NB4 (cell line): ENCODE measurements at regions not wholly inside any gene's neighbourhood (a gene's known extent, or its start where the extent isn't known, plus 50 kb on each side); places are given as distances from the start of the nearest gene placed in this dataset.
"Not testable (repeated sequence)": the region's sequence is repeated elsewhere in the genome, so short reads cannot be mapped to it uniquely, and the experiment has no call there.

Source experiments
- DNase-seq: peaks from one replicate; pipeline ENCODE4 v3.0.0; 2010; ENCODE audit warnings: low read depth
- H3K4me3 ChIP-seq: one replicate; pipeline ENCODE4 v1.5.1; 2011; ENCODE audit warnings: mild to moderate bottlenecking, low read depth, low read length, moderate library complexity
- MYC ChIP-seq: IDR thresholded peaks from 2 replicates; pipeline ENCODE4 v1.6.1; 2011; ENCODE audit warnings: low read depth, low read length
- POLR2A ChIP-seq: IDR thresholded peaks from 2 replicates; pipeline ENCODE4 v1.6.1; 2011; ENCODE audit warnings: mild to moderate bottlenecking; ENCODE audit not compliant: insufficient read length; ENCODE audit errors: extremely low read depth
- TF ChIP-seq, protein P1 (sequence below): IDR thresholded peaks from one replicate; pipeline ENCODE4 v1.5.1; 2012; ENCODE audit warnings: low read depth, low read length
- TF ChIP-seq, protein P2 (sequence below): IDR thresholded peaks from 2 replicates; pipeline ENCODE4 v1.6.1; 2011; ENCODE audit warnings: low read depth, low read length

DNA sequence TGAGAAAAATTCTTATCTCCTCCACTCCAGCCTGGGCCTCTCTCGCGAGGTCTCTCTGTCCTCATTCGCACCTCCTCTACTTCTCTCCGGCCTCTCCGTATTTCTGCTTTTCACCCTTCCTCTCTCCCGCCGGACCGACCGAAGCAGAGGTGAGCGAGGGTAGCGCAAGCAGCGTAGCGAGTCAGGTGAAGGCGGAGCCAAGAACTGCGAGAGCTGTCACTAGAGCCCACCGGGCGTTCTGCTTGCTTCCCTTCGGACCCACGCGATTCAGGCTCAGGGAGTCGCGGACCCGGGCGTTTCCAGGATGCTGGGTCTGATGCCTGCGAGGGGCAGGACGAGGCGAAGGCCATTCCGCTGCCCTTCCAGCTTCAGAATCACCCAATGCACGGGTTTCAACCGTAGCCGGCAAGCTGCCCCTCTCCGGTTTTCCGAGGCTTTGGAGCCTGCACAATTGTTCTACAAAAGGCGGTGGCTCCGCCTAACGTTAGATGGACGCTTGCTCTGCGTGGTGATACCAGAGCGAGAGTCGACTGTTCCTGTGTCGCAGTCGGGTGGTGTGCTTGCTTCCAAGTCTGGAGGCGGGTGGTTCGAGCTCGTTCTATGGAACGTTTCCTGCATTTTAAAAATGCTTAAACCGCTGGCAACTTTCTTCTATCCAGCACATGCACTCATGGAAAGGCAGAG lies 310.2 kb downstream of the FAM72C start:
- no peak for DNase-seq
- TF ChIP-seq POLR2A (no peak), MYC (no peak)
- TF ChIP-seq, protein P1, sequence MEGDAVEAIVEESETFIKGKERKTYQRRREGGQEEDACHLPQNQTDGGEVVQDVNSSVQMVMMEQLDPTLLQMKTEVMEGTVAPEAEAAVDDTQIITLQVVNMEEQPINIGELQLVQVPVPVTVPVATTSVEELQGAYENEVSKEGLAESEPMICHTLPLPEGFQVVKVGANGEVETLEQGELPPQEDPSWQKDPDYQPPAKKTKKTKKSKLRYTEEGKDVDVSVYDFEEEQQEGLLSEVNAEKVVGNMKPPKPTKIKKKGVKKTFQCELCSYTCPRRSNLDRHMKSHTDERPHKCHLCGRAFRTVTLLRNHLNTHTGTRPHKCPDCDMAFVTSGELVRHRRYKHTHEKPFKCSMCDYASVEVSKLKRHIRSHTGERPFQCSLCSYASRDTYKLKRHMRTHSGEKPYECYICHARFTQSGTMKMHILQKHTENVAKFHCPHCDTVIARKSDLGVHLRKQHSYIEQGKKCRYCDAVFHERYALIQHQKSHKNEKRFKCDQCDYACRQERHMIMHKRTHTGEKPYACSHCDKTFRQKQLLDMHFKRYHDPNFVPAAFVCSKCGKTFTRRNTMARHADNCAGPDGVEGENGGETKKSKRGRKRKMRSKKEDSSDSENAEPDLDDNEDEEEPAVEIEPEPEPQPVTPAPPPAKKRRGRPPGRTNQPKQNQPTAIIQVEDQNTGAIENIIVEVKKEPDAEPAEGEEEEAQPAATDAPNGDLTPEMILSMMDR = no peak
- TF ChIP-seq, protein P2, sequence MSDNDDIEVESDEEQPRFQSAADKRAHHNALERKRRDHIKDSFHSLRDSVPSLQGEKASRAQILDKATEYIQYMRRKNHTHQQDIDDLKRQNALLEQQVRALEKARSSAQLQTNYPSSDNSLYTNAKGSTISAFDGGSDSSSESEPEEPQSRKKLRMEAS = no peak
- no peak overlapping the region for H3K4me3 ChIP-seq

DNA sequence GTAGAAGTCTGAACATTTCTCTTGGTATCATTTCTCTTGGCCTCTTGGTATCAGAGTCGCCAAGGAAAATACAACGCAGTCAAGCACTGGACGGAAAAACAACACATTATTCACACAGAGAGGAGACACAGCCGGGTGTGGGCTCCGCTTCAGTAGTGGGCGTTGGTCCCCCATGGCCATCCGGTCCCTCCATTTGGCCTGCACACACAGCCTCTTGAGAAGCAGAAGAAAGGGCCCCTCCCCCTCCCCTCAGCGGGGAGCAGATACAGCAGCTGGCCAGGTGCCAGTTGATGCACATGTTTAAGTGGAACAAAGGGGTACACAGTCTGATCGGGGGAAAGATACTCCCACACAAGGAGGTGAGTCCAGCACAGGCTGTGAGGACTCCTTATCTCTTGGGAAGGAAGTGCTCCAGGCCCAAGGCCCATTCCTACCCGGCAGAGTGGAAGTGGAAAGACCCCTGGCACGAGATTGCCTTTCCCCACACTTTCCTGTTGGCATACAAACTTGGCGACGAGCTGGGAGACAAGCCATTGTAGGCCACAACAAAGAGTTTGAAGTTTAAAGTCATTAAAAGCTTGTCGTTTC lies 311.3 kb downstream of the FAM72C start:
- DNase-seq = no peak
- H3K4me3 ChIP-seq = no peak overlapping the region
- TF ChIP-seq, protein P1 = no peak
- TF ChIP-seq POLR2A = no peak
- TF ChIP-seq, protein P2 = no peak
- TF ChIP-seq MYC = no peak

DNA sequence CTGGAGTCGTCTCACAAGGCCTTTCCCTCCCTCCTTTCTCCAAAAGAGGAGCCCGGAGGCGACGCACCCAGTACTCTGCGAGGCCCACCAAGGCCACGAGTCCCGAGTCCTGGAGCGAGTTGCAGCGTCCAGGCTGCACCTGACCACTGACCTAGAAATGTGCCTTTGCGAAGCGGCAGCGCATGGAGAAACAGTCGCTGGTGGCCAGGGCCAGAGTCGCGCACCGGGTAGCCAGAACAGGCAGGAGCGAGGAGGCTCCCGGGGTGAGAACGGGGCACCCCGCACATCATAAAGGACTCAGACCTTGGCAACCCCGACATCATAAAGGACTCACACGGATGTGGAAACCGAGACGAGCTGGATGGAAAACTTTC lies 318.4 kb downstream of the FAM72C start:
- DNase-seq = no peak
- TF ChIP-seq POLR2A (no peak), MYC (no peak)
- TF ChIP-seq, protein P2 = no peak
- TF ChIP-seq, protein P1 = no peak
- no peak overlapping the region for H3K4me3 ChIP-seq

DNA sequence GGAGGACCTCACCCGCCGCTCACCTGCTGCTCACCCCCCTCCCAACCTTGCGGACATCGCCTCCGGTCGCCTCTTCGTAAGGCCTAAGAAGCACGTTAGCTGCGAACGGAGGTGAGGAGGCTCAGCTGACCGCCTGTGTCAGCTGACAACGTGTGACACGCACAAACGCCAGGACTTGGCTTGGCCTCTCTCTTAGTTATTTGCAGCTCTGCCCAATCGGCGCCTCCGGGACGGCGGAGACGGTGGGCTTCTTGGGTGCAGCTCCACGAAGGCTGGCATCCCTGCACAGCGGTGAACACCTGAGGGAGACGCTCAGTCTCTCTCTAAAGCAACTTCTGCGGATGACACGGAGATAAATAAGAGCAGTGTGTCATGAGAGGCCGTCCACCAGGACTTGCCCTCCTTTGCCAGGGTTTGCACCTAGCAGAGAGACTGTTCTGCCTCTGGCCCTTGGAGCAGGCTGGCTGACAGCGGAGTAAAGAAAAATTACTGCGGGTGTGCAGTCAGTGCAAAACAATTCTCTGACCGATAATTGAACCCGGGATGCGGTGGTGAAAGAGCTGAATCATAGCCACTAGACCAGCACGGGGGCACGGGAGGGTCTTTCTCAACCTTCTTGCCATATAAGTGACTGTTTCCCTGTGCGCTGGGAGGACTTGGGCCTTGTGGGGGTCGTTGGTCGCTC lies 318.9 kb downstream of the FAM72C start:
- no peak for DNase-seq
- H3K4me3 ChIP-seq = no peak overlapping the region
- TF ChIP-seq MYC (no peak), POLR2A (no peak)

DNA sequence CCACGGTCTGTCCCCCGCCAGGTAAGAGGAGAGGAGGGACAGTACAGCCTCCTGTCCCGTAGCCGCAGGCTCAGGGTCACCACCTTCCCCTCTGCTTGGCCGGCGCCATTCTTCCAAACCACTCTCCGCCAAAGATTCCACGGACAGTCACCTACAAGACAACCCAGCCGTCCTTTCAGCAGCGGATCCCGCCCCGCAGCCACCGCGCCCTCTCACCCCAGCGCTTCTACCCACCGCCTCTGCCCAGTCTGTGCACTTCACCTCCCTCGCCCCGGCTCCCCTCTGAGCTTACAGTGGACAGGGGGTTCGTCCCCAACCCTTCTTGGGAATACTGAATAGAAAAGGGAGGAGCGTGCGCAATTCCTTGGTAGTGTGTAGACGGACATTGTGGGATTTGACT lies 319.6 kb downstream of the FAM72C start:
- no peak for DNase-seq
- no peak overlapping the region for H3K4me3 ChIP-seq
- TF ChIP-seq, protein P2 = no peak
- no peak for TF ChIP-seq POLR2A

DNA sequence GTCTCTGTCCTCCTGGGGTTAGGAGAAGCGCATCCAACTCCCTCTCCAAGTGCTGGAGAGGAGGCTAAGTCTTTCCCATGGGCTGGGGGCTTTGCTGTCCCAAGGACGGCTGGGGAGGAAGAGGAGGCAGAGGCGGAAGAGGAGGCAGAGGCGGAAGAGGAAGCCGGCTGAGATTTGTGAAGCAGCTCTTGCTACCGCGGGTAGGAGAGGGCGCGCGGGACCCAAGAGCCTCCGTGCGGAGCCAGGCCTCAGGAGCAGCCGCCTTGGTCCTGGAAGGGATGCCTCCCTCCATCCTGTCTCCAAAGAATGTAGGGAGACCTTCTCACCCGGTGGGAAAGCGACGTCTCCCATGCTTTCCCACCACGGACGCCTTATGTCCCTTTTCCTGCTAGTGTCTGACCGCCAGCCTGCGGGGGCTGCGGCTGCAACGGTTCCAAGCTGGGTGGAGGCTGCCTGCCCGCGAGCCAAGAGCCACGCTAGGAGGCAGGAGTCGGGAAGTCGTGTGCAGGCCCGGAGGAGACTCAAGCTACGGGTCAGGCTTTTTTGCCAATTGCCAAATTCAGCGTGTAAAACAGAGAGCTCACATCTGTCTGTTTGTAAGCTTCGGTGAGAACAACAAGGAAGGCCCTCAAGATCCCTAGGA lies 320.3 kb downstream of the FAM72C start:
- no peak for DNase-seq
- TF ChIP-seq POLR2A (no peak), MYC (no peak)
- TF ChIP-seq, protein P2 = no peak
- TF ChIP-seq, protein P1 = no peak
- no peak overlapping the region for H3K4me3 ChIP-seq

DNA sequence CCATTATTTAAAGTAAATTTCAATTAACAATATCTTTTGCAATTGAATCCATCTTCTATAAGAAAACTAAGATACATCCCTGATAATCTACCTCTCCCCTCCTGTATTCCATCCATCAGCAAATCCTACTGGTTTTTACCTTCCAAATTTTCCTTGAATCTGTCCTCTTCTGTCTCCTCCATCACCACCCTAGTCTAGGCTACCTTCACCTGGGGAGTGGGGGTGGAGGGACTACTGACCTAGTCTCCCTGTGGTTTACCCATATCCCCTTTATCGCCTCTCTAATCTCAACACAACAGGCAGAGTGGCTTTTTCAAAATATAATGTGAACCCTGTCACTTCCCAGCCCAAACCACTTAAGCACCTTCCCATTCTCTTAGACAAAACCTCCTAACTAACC lies 327.8 kb downstream of the FAM72C start:
- not testable (repeated sequence) for DNase-seq, H3K4me3 ChIP-seq
